ENCODE measurements at regions not wholly inside any gene's neighbourhood (a gene's known extent, or its start where the extent isn't known, plus 50 kb on each side); places are given as distances from the start of the nearest gene placed in this dataset.
"Not testable (repeated sequence)": the region's sequence is repeated elsewhere in the genome, so short reads cannot be mapped to it uniquely, and the experiment has no call there.

DNA sequence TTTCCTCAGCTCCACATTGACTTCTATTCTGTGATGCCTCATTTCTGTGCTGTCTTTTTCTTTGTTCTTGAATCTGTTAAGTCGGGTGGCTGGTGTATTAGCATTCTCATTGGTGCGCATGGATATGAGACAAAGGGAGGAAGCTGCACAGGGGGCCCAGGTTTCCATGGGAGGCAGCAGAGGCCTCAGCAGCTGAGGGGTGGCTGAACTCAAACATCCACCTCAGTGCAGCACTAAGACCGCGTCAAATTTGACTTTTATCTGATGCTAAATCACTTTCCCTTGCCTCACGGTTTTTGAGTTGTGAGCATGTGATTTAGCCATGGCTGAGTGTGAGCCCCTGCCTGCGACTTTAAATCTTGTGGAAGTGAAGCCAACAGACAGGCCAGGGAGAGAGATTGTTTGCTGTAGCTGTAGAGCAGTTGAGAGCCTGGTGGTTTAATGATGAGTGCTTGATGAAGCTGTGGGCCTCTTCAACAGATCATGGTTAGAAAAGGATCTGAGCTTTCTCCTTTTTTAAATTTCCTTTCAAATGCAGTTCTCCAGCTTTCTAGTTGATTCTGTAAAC lies 193.3 kb upstream of the ZNF804B start:
- ChIA-PET POLR2A (interaction anchor here (0.7 to 0.8 kb wide), 2 partner anchors 10 to 1434 kb away, joined by 3 to 4 read pairs; no protein-coding TSS in a partner anchor), CTCF (ENCODE audit: unreplicated experiment) (no interaction called here)
- H3K4me2 ChIP-seq (ENCODE audit: low read length) = no peak overlapping the region
- no peak for DNase-seq (ENCODE audit: low spot score)
- no peaks in the 10 kb centered on the region for H3K36me3 ChIP-seq (ENCODE audit: insufficient read depth, low read length)
- intact Hi-C loops (cut with micrococcal nuclease; ENCODE audit: unreplicated experiment) = no loop called here
- BruUV-seq (replicated peaks) = no TSS peak
- TF ChIP-seq EZH2phosphoT487 (IDR thresholded peaks at IDR 0.05; ENCODE audit: borderline replicate concordance, low read depth, low read length) = no peak
- TF ChIP-seq, protein P1, sequence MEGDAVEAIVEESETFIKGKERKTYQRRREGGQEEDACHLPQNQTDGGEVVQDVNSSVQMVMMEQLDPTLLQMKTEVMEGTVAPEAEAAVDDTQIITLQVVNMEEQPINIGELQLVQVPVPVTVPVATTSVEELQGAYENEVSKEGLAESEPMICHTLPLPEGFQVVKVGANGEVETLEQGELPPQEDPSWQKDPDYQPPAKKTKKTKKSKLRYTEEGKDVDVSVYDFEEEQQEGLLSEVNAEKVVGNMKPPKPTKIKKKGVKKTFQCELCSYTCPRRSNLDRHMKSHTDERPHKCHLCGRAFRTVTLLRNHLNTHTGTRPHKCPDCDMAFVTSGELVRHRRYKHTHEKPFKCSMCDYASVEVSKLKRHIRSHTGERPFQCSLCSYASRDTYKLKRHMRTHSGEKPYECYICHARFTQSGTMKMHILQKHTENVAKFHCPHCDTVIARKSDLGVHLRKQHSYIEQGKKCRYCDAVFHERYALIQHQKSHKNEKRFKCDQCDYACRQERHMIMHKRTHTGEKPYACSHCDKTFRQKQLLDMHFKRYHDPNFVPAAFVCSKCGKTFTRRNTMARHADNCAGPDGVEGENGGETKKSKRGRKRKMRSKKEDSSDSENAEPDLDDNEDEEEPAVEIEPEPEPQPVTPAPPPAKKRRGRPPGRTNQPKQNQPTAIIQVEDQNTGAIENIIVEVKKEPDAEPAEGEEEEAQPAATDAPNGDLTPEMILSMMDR (conservative IDR thresholded peaks at IDR 0.05; ENCODE audit: low read length) = no peak
- no peaks in the 10 kb centered on the region for H3K9me3 ChIP-seq (ENCODE audit: low read length)
- no peaks in the 10 kb centered on the region for H3K79me2 ChIP-seq (ENCODE audit: insufficient read depth, low read depth, low read length)
- no peak overlapping the region for H2AFZ ChIP-seq (ENCODE audit: low read length)
- no peaks in the 10 kb centered on the region for H4K20me1 ChIP-seq (ENCODE audit: insufficient read depth, low read length)
- H3K4me1 ChIP-seq (ENCODE audit: insufficient read depth, low read length, poor library complexity, severe bottlenecking) = no peaks in the 10 kb centered on the region
- H3K27ac ChIP-seq (ENCODE audit: low read depth, low read length, poor library complexity, severe bottlenecking) = no peak overlapping the region
- H3K4me3 ChIP-seq (ENCODE audit: low read depth, low read length, poor library complexity, severe bottlenecking) = no peak overlapping the region
- H3K9me2 ChIP-seq (ENCODE audit: insufficient read depth, low read length) = no peaks in the 10 kb centered on the region

DNA sequence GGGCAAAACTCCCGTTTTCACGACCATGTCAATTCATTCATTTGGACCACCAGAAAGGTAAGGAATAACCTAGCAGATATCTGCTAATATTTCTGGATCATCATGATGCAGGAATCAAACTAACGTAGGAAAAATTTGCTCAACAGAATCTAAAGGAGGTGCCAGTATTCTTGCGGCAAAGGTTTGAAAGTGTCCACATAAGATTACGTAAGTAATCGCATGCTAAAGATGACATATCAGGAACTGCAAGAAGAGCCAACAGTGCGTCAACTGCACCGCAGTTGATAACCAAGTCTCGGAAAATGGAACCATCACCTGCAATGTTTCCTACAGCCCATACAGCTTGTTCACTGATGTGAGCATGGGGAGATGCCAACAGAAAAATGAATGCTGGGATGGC lies 194.1 kb upstream of the ZNF804B start:
- no peaks in the 10 kb centered on the region for H3K9me2 ChIP-seq (ENCODE audit: insufficient read depth, low read length)
- intact Hi-C loops (cut with micrococcal nuclease; ENCODE audit: unreplicated experiment) = no loop called here
- TF ChIP-seq EZH2phosphoT487 (IDR thresholded peaks at IDR 0.05; ENCODE audit: borderline replicate concordance, low read depth, low read length) = no peak
- TF ChIP-seq, protein P1 (conservative IDR thresholded peaks at IDR 0.05; ENCODE audit: low read length) = no peak
- no peak overlapping the region for H3K27ac ChIP-seq (ENCODE audit: low read depth, low read length, poor library complexity, severe bottlenecking)
- no peak for DNase-seq (ENCODE audit: low spot score)
- H3K4me3 ChIP-seq (ENCODE audit: low read depth, low read length, poor library complexity, severe bottlenecking) = no peak overlapping the region
- no peaks in the 10 kb centered on the region for H3K36me3 ChIP-seq (ENCODE audit: insufficient read depth, low read length)
- no TSS peak for BruUV-seq (replicated peaks)
- no peaks in the 10 kb centered on the region for H3K79me2 ChIP-seq (ENCODE audit: insufficient read depth, low read depth, low read length)
- no peaks in the 10 kb centered on the region for H3K9me3 ChIP-seq (ENCODE audit: low read length)
- no peaks in the 10 kb centered on the region for H3K4me1 ChIP-seq (ENCODE audit: insufficient read depth, low read length, poor library complexity, severe bottlenecking)
- H4K20me1 ChIP-seq (ENCODE audit: insufficient read depth, low read length) = no peaks in the 10 kb centered on the region
- H2AFZ ChIP-seq (ENCODE audit: low read length) = no peak overlapping the region
- POLR2A ChIA-PET = no interaction called here
- no peak overlapping the region for H3K4me2 ChIP-seq (ENCODE audit: low read length)
- CTCF ChIA-PET (ENCODE audit: unreplicated experiment) = no interaction called here

- H3K4me1 ChIP-seq (ENCODE audit: insufficient read depth, low read length, poor library complexity, severe bottlenecking); H3K27ac ChIP-seq (ENCODE audit: low read depth, low read length, poor library complexity, severe bottlenecking); intact Hi-C loops (cut with micrococcal nuclease; ENCODE audit: unreplicated experiment); DNase-seq (ENCODE audit: low spot score); H2AFZ ChIP-seq (ENCODE audit: low read length); H3K36me3 ChIP-seq (ENCODE audit: insufficient read depth, low read length); H3K4me2 ChIP-seq (ENCODE audit: low read length); H3K9me2 ChIP-seq (ENCODE audit: insufficient read depth, low read length); CTCF ChIA-PET (ENCODE audit: unreplicated experiment); H3K4me3 ChIP-seq (ENCODE audit: low read depth, low read length, poor library complexity, severe bottlenecking); H3K9me3 ChIP-seq (ENCODE audit: low read length); POLR2A ChIA-PET; BruUV-seq (replicated peaks); H3K79me2 ChIP-seq (ENCODE audit: insufficient read depth, low read depth, low read length); H4K20me1 ChIP-seq (ENCODE audit: insufficient read depth, low read length): not testable (repeated sequence)
Observed at GRCh38 chr7:88556441-88556840, 203.1 kb upstream of the ZNF804B start.

GRCh38 chr7:88554847-88555246 lies 204.7 kb upstream of the ZNF804B start:
- H3K36me3 ChIP-seq (ENCODE audit: insufficient read depth, low read length); H4K20me1 ChIP-seq (ENCODE audit: insufficient read depth, low read length); H3K9me3 ChIP-seq (ENCODE audit: low read length); H3K79me2 ChIP-seq (ENCODE audit: insufficient read depth, low read depth, low read length); CTCF ChIA-PET (ENCODE audit: unreplicated experiment); H2AFZ ChIP-seq (ENCODE audit: low read length); H3K4me3 ChIP-seq (ENCODE audit: low read depth, low read length, poor library complexity, severe bottlenecking); DNase-seq (ENCODE audit: low spot score); BruUV-seq (replicated peaks); H3K27ac ChIP-seq (ENCODE audit: low read depth, low read length, poor library complexity, severe bottlenecking); H3K4me1 ChIP-seq (ENCODE audit: insufficient read depth, low read length, poor library complexity, severe bottlenecking); intact Hi-C loops (cut with micrococcal nuclease; ENCODE audit: unreplicated experiment); H3K9me2 ChIP-seq (ENCODE audit: insufficient read depth, low read length); H3K4me2 ChIP-seq (ENCODE audit: low read length): not testable (repeated sequence)
- POLR2A ChIA-PET = interaction anchor here (0.6 kb wide), 1 partner anchor 593 kb away, joined by 3 read pairs; no protein-coding TSS in a partner anchor

Measured in OCI-LY7 (cell line).